WTC11 (cell line): ENCODE measurements at regions not wholly inside any gene's neighbourhood (a gene's known extent, or its start where the extent isn't known, plus 50 kb on each side); places are given as distances from the start of the nearest gene placed in this dataset.

Experiments used
- ATAC-seq: fragments of 200-7000 bp; cut with Tn5 transposase; 2 replicates; pipeline ENCODE4 v1.10.0; 2021; ENCODE audit warnings: mild to moderate bottlenecking, moderate library complexity
- CTCF ChIA-PET: fragments of 300-600 bp; sonication (Branson Sonifier 250); formaldehyde crosslinking; loops from one replicate; lab custom pipeline; 2021; ENCODE audit warnings: antibody characterized with exemption; lab: Charles Lee
- POLR2A ChIA-PET: fragments of 350-600 bp; sonication (Branson Sonifier 250); formaldehyde crosslinking; loops from one replicate; lab custom pipeline; 2021; ENCODE audit warnings: antibody characterized with exemption; lab: Charles Lee
- DNase-seq: peaks from one replicate; pipeline ENCODE4 v3.0.0; 2021; ENCODE audit warnings: low spot score
- H3K27ac Mint-ChIP-seq: 2 replicates; pipeline ENCODE4 v1.8.0; 2021; ENCODE audit warnings: mixed read lengths
- H3K27me3 Mint-ChIP-seq: 2 replicates; pipeline ENCODE4 v1.8.0; 2021; ENCODE audit warnings: low read depth, mild to moderate bottlenecking, moderate library complexity, mixed read lengths
- H3K36me3 Mint-ChIP-seq: 2 replicates; pipeline ENCODE4 v1.8.0; 2021; ENCODE audit warnings: mixed read lengths
- H3K4me1 Mint-ChIP-seq: 2 replicates; pipeline ENCODE4 v1.8.0; 2022; ENCODE audit warnings: mixed read lengths
- H3K4me3 Mint-ChIP-seq: 2 replicates; pipeline ENCODE4 v1.8.0; 2021; ENCODE audit warnings: mild to moderate bottlenecking, moderate library complexity, mixed read lengths
- H3K9me3 Mint-ChIP-seq: 2 replicates; pipeline ENCODE4 v1.8.0; 2021; ENCODE audit warnings: mixed read lengths
- CREB1 ChIP-seq: sonication (generic); formaldehyde crosslinking; IDR thresholded peaks from 2 replicates; pipeline ENCODE4 v1.8.0; 2023; ENCODE audit warnings: mild to moderate bottlenecking, missing genetic modification reagents
- ELF4 ChIP-seq: sonication (generic); formaldehyde crosslinking; IDR thresholded peaks from 2 replicates; pipeline ENCODE4 v1.8.1; 2022; ENCODE audit warnings: low read depth, mild to moderate bottlenecking, moderate library complexity, missing genetic modification reagents
- ESRRA ChIP-seq: sonication (generic); formaldehyde crosslinking; IDR thresholded peaks from 2 replicates; pipeline ENCODE4 v1.8.1; 2022; ENCODE audit warnings: mild to moderate bottlenecking, missing genetic modification reagents, borderline replicate concordance
- FOXP1 ChIP-seq: sonication (generic); formaldehyde crosslinking; IDR thresholded peaks from 2 replicates; pipeline ENCODE4 v1.8.0; 2022; ENCODE audit warnings: missing genetic modification reagents, mild to moderate bottlenecking, moderate library complexity, borderline replicate concordance
- GRHL2 ChIP-seq: fragments of 250-450 bp; sonication (Bioruptor Pico); IDR thresholded peaks from 2 replicates; pipeline ENCODE4 v1.8.0; 2022; ENCODE audit warnings: mild to moderate bottlenecking, moderate library complexity; ENCODE audit not compliant: insufficient replicate concordance, severe bottlenecking
- GTF2I ChIP-seq: fragments of 250-450 bp; sonication (Bioruptor Pico); conservative IDR thresholded peaks from 2 replicates; pipeline ENCODE4 v1.4.0; 2021; ENCODE audit warnings: mild to moderate bottlenecking
- KAT7 ChIP-seq: sonication (generic); formaldehyde crosslinking; IDR thresholded peaks from 2 replicates; pipeline ENCODE4 v1.8.1; 2023; ENCODE audit warnings: missing genetic modification reagents, mild to moderate bottlenecking, borderline replicate concordance
- MXD4 ChIP-seq: fragments of 250-450 bp; sonication (Bioruptor Pico); IDR thresholded peaks from 2 replicates; pipeline ENCODE4 v1.8.0; 2021; ENCODE audit warnings: mild to moderate bottlenecking, moderate library complexity, borderline replicate concordance
- OVOL2 ChIP-seq: fragments of 250-450 bp; sonication (Bioruptor Pico); IDR thresholded peaks from 2 replicates; pipeline ENCODE4 v1.9.0; 2021; ENCODE audit warnings: mild to moderate bottlenecking, borderline replicate concordance
- RELA ChIP-seq: sonication (generic); formaldehyde crosslinking; IDR thresholded peaks from 2 replicates; pipeline ENCODE4 v1.8.1; 2022; ENCODE audit warnings: missing genetic modification reagents, mild to moderate bottlenecking, borderline replicate concordance
- SOX15 ChIP-seq: fragments of 250-450 bp; sonication (Bioruptor Pico); IDR thresholded peaks from 2 replicates; pipeline ENCODE4 v1.9.0; 2021; ENCODE audit warnings: mild to moderate bottlenecking
- ZBTB21 ChIP-seq: sonication (generic); formaldehyde crosslinking; IDR thresholded peaks from 2 replicates; pipeline ENCODE4 v1.8.1; 2023; ENCODE audit warnings: mild to moderate bottlenecking, missing genetic modification reagents, borderline replicate concordance
- ZNF416 ChIP-seq: fragments of 250-450 bp; sonication (Bioruptor Pico); IDR thresholded peaks from 2 replicates; pipeline ENCODE4 v1.9.0; 2021; ENCODE audit warnings: mild to moderate bottlenecking, inconsistent platforms
- ZNF423 ChIP-seq: fragments of 250-450 bp; sonication (Bioruptor Pico); IDR thresholded peaks from 2 replicates; pipeline ENCODE4 v2.1.2; 2022; ENCODE audit warnings: mild to moderate bottlenecking, moderate library complexity
- TF ChIP-seq, protein P1 (sequence below): sonication (generic); formaldehyde crosslinking; IDR thresholded peaks from 2 replicates; pipeline ENCODE4 v1.8.0; 2023; ENCODE audit warnings: missing genetic modification reagents
- TF ChIP-seq, protein P2 (sequence below): fragments of 250-450 bp; sonication (Bioruptor Pico); IDR thresholded peaks from 2 replicates; pipeline ENCODE4 v1.9.0; 2021; ENCODE audit warnings: mild to moderate bottlenecking
- TF ChIP-seq, protein P3 (sequence below): sonication (generic); formaldehyde crosslinking; IDR thresholded peaks from 2 replicates; pipeline ENCODE4 v1.8.0; 2022; ENCODE audit warnings: mild to moderate bottlenecking, missing genetic modification reagents
- TF ChIP-seq, protein P4 (sequence below): sonication (generic); formaldehyde crosslinking; IDR thresholded peaks from 2 replicates; pipeline ENCODE4 v1.8.0; 2022; ENCODE audit warnings: mild to moderate bottlenecking, missing genetic modification reagents
- TF ChIP-seq, protein P5 (sequence below): fragments of 250-450 bp; sonication (Bioruptor Pico); IDR thresholded peaks from 2 replicates; pipeline ENCODE4 v1.9.0; 2021; ENCODE audit warnings: mild to moderate bottlenecking, borderline replicate concordance
- TF ChIP-seq, protein P6 (sequence below): fragments of 250-450 bp; sonication (Bioruptor Pico); IDR thresholded peaks from 2 replicates; pipeline ENCODE4 v2.1.2; 2022; ENCODE audit warnings: mild to moderate bottlenecking, moderate library complexity
- TF ChIP-seq, protein P7 (sequence below): fragments of 250-450 bp; sonication (Bioruptor Pico); IDR thresholded peaks from 2 replicates; pipeline ENCODE4 v1.9.0; 2021; ENCODE audit warnings: mild to moderate bottlenecking

DNA sequence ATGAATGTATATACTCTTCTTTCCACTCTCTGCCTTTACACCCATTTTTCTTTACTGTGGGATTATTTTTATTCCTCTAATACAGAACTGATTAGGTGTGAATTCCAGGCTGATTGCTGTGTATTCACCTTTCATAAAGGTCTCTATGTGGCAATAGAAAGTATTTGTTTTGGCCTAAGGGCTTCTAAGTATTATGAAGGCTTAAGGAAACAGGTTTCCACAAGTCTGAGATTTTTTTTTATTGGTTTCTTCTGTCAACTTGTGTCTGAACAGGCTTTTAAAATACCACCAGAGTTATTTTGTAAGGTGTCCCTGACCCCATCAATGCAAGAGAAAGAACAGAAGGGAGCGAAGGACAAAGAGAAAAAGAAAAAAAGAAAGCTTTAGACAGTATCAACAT, 1102.0 kb upstream of the SPRY2 start:
- H3K36me3 Mint-ChIP-seq = no peaks in the 10 kb centered on the region
- DNase-seq (no peak), ATAC-seq (no peak)
- TF ChIP-seq FOXP1 (CRISPR knock-in tag) = no peak
- TF ChIP-seq ZNF423 = no peak
- TF ChIP-seq CREB1 (CRISPR knock-in tag) = no peak
- TF ChIP-seq KAT7 (CRISPR knock-in tag) = no peak
- no peak for TF ChIP-seq RELA (CRISPR knock-in tag)
- no peak for TF ChIP-seq ELF4
- TF ChIP-seq OVOL2 (CRISPR knock-in tag) = no peak
- TF ChIP-seq ZBTB21 = no peak
- H3K27ac Mint-ChIP-seq = no peak overlapping the region
- no peak overlapping the region for H3K4me3 Mint-ChIP-seq
- ChIA-PET CTCF (no interaction called here), POLR2A (no interaction called here)
- no peaks in the 10 kb centered on the region for H3K9me3 Mint-ChIP-seq
- no peaks in the 10 kb centered on the region for H3K4me1 Mint-ChIP-seq
- H3K27me3 Mint-ChIP-seq = no peaks in the 10 kb centered on the region

DNA sequence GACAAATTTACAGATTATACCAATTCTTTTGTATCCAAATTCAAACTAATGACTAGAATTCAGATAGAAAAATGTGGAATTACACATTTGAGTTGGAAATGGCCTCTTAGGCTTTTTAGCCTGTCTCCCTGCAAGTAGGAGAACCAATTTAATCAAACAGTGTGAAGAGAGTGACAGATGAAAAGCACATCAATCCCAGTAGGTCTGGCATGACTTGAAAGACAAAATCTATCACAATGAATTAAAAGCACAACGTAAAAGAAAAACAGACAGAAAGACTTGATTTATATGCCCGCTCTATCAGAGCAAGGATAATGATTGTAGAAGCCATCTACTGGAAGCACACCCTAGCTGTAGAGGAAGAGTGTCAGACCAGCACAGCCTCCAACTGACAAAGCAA, 1084.4 kb upstream of the SPRY2 start:
- CTCF ChIA-PET = no interaction called here
- TF ChIP-seq ESRRA (CRISPR knock-in tag) = no peak
- no peak for TF ChIP-seq ZNF416 (CRISPR knock-in tag)
- no peak overlapping the region for H3K27ac Mint-ChIP-seq
- POLR2A ChIA-PET = no interaction called here
- no peak overlapping the region for H3K4me3 Mint-ChIP-seq
- no peak for ATAC-seq
- no peaks in the 10 kb centered on the region for H3K9me3 Mint-ChIP-seq
- no peak for DNase-seq
- no peaks in the 10 kb centered on the region for H3K36me3 Mint-ChIP-seq
- no peaks in the 10 kb centered on the region for H3K4me1 Mint-ChIP-seq
- no peaks in the 10 kb centered on the region for H3K27me3 Mint-ChIP-seq

DNA sequence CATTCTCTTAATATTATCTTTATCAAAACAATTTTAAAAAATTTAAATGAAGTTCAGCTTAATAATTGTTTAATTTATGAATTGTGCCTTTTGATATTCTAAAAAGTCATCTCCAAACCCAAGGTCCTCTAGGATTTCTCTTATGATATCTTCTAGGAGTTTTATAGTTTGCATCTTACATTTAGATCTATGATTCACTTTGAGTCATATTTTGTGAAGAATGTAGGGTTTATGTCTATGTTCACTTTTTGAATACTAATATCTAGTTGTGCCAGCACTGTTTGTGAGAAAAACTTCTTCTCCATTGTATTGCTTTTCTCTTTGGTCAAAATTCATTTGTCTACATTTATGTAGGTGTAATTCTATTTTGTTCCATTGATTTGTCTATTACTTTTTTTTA, 1068.4 kb upstream of the SPRY2 start:
- DNase-seq = no peak
- no peaks in the 10 kb centered on the region for H3K36me3 Mint-ChIP-seq
- H3K27ac Mint-ChIP-seq = no peak overlapping the region
- ChIA-PET CTCF (no interaction called here), POLR2A (no interaction called here)
- H3K27me3 Mint-ChIP-seq = no peaks in the 10 kb centered on the region
- H3K4me1 Mint-ChIP-seq = no peaks in the 10 kb centered on the region
- H3K9me3 Mint-ChIP-seq = peaks cover 2% of the 10 kb centered on the region
- no peak overlapping the region for H3K4me3 Mint-ChIP-seq
- no peak for ATAC-seq
- TF ChIP-seq MXD4 (CRISPR knock-in tag) (no peak), ESRRA (CRISPR knock-in tag) (no peak), GTF2I (CRISPR knock-in tag) (no peak), GRHL2 (CRISPR knock-in tag) (no peak), SOX15 (CRISPR knock-in tag) (no peak)
- TF ChIP-seq, protein P1, sequence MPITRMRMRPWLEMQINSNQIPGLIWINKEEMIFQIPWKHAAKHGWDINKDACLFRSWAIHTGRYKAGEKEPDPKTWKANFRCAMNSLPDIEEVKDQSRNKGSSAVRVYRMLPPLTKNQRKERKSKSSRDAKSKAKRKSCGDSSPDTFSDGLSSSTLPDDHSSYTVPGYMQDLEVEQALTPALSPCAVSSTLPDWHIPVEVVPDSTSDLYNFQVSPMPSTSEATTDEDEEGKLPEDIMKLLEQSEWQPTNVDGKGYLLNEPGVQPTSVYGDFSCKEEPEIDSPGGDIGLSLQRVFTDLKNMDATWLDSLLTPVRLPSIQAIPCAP (CRISPR knock-in tag) = no peak
- TF ChIP-seq, protein P2, sequence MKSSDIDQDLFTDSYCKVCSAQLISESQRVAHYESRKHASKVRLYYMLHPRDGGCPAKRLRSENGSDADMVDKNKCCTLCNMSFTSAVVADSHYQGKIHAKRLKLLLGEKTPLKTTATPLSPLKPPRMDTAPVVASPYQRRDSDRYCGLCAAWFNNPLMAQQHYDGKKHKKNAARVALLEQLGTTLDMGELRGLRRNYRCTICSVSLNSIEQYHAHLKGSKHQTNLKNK = no peak
- TF ChIP-seq, protein P3, sequence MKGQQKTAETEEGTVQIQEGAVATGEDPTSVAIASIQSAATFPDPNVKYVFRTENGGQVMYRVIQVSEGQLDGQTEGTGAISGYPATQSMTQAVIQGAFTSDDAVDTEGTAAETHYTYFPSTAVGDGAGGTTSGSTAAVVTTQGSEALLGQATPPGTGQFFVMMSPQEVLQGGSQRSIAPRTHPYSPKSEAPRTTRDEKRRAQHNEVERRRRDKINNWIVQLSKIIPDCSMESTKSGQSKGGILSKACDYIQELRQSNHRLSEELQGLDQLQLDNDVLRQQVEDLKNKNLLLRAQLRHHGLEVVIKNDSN (CRISPR knock-in tag) = no peak
- TF ChIP-seq, protein P4, sequence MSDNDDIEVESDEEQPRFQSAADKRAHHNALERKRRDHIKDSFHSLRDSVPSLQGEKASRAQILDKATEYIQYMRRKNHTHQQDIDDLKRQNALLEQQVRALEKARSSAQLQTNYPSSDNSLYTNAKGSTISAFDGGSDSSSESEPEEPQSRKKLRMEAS (CRISPR knock-in tag) = no peak
- TF ChIP-seq, protein P5, sequence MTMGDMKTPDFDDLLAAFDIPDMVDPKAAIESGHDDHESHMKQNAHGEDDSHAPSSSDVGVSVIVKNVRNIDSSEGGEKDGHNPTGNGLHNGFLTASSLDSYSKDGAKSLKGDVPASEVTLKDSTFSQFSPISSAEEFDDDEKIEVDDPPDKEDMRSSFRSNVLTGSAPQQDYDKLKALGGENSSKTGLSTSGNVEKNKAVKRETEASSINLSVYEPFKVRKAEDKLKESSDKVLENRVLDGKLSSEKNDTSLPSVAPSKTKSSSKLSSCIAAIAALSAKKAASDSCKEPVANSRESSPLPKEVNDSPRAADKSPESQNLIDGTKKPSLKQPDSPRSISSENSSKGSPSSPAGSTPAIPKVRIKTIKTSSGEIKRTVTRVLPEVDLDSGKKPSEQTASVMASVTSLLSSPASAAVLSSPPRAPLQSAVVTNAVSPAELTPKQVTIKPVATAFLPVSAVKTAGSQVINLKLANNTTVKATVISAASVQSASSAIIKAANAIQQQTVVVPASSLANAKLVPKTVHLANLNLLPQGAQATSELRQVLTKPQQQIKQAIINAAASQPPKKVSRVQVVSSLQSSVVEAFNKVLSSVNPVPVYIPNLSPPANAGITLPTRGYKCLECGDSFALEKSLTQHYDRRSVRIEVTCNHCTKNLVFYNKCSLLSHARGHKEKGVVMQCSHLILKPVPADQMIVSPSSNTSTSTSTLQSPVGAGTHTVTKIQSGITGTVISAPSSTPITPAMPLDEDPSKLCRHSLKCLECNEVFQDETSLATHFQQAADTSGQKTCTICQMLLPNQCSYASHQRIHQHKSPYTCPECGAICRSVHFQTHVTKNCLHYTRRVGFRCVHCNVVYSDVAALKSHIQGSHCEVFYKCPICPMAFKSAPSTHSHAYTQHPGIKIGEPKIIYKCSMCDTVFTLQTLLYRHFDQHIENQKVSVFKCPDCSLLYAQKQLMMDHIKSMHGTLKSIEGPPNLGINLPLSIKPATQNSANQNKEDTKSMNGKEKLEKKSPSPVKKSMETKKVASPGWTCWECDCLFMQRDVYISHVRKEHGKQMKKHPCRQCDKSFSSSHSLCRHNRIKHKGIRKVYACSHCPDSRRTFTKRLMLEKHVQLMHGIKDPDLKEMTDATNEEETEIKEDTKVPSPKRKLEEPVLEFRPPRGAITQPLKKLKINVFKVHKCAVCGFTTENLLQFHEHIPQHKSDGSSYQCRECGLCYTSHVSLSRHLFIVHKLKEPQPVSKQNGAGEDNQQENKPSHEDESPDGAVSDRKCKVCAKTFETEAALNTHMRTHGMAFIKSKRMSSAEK (CRISPR knock-in tag) = no peak
- TF ChIP-seq, protein P6, sequence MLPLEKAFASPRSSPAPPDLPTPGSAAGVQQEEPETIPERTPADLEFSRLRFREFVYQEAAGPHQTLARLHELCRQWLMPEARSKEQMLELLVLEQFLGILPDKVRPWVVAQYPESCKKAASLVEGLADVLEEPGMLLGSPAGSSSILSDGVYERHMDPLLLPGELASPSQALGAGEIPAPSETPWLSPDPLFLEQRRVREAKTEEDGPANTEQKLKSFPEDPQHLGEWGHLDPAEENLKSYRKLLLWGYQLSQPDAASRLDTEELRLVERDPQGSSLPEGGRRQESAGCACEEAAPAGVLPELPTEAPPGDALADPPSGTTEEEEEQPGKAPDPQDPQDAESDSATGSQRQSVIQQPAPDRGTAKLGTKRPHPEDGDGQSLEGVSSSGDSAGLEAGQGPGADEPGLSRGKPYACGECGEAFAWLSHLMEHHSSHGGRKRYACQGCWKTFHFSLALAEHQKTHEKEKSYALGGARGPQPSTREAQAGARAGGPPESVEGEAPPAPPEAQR (CRISPR knock-in tag) = no peak
- TF ChIP-seq, protein P7, sequence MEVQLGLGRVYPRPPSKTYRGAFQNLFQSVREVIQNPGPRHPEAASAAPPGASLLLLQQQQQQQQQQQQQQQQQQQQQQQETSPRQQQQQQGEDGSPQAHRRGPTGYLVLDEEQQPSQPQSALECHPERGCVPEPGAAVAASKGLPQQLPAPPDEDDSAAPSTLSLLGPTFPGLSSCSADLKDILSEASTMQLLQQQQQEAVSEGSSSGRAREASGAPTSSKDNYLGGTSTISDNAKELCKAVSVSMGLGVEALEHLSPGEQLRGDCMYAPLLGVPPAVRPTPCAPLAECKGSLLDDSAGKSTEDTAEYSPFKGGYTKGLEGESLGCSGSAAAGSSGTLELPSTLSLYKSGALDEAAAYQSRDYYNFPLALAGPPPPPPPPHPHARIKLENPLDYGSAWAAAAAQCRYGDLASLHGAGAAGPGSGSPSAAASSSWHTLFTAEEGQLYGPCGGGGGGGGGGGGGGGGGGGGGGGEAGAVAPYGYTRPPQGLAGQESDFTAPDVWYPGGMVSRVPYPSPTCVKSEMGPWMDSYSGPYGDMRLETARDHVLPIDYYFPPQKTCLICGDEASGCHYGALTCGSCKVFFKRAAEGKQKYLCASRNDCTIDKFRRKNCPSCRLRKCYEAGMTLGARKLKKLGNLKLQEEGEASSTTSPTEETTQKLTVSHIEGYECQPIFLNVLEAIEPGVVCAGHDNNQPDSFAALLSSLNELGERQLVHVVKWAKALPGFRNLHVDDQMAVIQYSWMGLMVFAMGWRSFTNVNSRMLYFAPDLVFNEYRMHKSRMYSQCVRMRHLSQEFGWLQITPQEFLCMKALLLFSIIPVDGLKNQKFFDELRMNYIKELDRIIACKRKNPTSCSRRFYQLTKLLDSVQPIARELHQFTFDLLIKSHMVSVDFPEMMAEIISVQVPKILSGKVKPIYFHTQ (CRISPR knock-in tag) = no peak
